ENCODE measurements at regions not wholly inside any gene's neighbourhood (a gene's known extent, or its start where the extent isn't known, plus 50 kb on each side); places are given as distances from the start of the nearest gene placed in this dataset.

- TF ChIP-seq POLR2A (IDR thresholded peaks at IDR 0.05; ENCODE audit: low read depth, low read length) = no peak
- no peak for TF ChIP-seq POLR2AphosphoS5 (IDR thresholded peaks at IDR 0.05; ENCODE audit: low read depth, low read length)
Measured at GRCh38 chr6:153437193-153437592, 306.1 kb upstream of the RGS17 start.

Measured in GM12892 (cell line).